HEK293 (cell line): ENCODE measurements at regions not wholly inside any gene's neighbourhood (a gene's known extent, or its start where the extent isn't known, plus 50 kb on each side); places are given as distances from the start of the nearest gene placed in this dataset.

ENCODE experiments used
- ZBTB7A ChIP-seq: fragments of 450-650 bp; formaldehyde crosslinking; IDR thresholded peaks from 2 replicates; pipeline ENCODE4 v1.5.1; 2016; ENCODE audit warnings: low read depth, missing biosample characterization, missing genetic modification characterization
- ZNF223 ChIP-seq: fragments of 450-650 bp; formaldehyde crosslinking; IDR thresholded peaks from 2 replicates; pipeline ENCODE4 v1.5.1; 2016; ENCODE audit warnings: missing biosample characterization, missing genetic modification characterization
- TF ChIP-seq, protein P1 (sequence below): fragments of 450-650 bp; formaldehyde crosslinking; IDR thresholded peaks from 2 replicates; pipeline ENCODE4 v1.5.1; 2016; ENCODE audit warnings: missing biosample characterization, missing genetic modification characterization
- TF ChIP-seq, protein P2 (sequence below): fragments of 450-650 bp; formaldehyde crosslinking; IDR thresholded peaks from 2 replicates; pipeline ENCODE4 v1.5.1; 2016; ENCODE audit warnings: missing biosample characterization, missing genetic modification characterization

DNA sequence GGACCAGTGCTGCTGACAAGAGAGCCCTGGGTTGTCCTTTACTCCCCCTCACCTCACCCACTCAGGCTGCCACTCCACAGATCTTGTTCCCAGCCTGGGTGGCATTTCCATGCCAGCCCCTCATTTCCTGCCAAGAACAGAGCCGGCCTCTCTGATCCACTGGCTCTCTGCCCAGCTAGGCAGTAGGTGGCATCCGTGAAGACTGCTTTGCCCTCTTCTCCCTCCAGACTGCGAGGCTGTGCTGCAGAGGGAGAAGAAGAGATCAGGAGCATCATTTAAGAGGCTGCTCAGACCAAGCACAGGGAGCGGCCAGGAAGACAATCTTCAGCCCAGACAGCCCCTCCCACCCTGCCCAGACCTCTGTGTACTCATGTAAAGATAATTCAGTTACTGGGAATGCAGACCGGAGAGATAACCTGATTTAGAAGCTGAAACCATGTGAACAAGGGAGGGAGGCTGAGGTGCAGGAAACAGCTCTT, 126.9 kb upstream of the NCAM1 start:
- TF ChIP-seq, protein P1, sequence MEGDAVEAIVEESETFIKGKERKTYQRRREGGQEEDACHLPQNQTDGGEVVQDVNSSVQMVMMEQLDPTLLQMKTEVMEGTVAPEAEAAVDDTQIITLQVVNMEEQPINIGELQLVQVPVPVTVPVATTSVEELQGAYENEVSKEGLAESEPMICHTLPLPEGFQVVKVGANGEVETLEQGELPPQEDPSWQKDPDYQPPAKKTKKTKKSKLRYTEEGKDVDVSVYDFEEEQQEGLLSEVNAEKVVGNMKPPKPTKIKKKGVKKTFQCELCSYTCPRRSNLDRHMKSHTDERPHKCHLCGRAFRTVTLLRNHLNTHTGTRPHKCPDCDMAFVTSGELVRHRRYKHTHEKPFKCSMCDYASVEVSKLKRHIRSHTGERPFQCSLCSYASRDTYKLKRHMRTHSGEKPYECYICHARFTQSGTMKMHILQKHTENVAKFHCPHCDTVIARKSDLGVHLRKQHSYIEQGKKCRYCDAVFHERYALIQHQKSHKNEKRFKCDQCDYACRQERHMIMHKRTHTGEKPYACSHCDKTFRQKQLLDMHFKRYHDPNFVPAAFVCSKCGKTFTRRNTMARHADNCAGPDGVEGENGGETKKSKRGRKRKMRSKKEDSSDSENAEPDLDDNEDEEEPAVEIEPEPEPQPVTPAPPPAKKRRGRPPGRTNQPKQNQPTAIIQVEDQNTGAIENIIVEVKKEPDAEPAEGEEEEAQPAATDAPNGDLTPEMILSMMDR (tag by site-specific recombination): no peak
- TF ChIP-seq ZBTB7A (tag by site-specific recombination) (no peak), ZNF223 (tag by site-specific recombination) (no peak)
- TF ChIP-seq, protein P2, sequence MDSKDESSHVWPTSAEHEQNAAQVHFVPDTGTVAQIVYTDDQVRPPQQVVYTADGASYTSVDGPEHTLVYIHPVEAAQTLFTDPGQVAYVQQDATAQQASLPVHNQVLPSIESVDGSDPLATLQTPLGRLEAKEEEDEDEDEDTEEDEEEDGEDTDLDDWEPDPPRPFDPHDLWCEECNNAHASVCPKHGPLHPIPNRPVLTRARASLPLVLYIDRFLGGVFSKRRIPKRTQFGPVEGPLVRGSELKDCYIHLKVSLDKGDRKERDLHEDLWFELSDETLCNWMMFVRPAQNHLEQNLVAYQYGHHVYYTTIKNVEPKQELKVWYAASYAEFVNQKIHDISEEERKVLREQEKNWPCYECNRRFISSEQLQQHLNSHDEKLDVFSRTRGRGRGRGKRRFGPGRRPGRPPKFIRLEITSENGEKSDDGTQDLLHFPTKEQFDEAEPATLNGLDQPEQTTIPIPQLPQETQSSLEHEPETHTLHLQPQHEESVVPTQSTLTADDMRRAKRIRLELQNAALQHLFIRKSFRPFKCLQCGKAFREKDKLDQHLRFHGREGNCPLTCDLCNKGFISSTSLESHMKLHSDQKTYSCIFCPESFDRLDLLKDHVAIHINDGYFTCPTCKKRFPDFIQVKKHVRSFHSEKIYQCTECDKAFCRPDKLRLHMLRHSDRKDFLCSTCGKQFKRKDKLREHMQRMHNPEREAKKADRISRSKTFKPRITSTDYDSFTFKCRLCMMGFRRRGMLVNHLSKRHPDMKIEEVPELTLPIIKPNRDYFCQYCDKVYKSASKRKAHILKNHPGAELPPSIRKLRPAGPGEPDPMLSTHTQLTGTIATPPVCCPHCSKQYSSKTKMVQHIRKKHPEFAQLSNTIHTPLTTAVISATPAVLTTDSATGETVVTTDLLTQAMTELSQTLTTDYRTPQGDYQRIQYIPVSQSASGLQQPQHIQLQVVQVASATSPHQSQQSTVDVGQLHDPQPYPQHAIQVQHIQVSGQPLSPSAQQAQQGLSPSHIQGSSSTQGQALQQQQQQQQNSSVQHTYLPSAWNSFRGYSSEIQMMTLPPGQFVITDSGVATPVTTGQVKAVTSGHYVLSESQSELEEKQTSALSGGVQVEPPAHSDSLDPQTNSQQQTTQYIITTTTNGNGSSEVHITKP (tag by site-specific recombination): no peak
